ENCODE measurements at regions not wholly inside any gene's neighbourhood (a gene's known extent, or its start where the extent isn't known, plus 50 kb on each side); places are given as distances from the start of the nearest gene placed in this dataset.

DNA sequence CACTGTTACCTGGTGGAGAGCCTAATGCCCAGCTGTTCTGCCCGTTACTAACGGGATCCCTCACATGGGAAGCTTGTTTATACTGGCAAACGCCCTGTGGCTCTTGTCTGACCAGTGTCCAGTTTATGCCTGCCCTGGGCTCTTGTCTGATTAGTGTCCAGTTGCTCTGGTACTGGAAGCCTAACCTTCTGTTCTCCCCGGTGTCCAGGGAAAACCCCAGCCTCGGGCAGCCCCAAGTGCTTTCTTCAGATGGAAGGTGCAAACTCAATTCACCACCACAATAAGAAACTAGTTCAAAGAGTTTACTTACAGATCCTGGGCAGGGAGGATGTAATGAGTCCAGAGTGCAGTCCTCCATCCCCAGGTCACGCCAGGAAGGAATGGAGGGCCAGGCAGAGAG, 148.4 kb downstream of the TBXT start:
- TF ChIP-seq, protein P1, sequence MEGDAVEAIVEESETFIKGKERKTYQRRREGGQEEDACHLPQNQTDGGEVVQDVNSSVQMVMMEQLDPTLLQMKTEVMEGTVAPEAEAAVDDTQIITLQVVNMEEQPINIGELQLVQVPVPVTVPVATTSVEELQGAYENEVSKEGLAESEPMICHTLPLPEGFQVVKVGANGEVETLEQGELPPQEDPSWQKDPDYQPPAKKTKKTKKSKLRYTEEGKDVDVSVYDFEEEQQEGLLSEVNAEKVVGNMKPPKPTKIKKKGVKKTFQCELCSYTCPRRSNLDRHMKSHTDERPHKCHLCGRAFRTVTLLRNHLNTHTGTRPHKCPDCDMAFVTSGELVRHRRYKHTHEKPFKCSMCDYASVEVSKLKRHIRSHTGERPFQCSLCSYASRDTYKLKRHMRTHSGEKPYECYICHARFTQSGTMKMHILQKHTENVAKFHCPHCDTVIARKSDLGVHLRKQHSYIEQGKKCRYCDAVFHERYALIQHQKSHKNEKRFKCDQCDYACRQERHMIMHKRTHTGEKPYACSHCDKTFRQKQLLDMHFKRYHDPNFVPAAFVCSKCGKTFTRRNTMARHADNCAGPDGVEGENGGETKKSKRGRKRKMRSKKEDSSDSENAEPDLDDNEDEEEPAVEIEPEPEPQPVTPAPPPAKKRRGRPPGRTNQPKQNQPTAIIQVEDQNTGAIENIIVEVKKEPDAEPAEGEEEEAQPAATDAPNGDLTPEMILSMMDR (IDR thresholded peaks at IDR 0.05; ENCODE audit: control insufficient read depth, insufficient read depth, low read depth, low read length, missing control alignments), result no peak
- no peak for DNase-seq (ENCODE audit: low read depth)
- no peak overlapping the region for H3K4me3 ChIP-seq (ENCODE audit: control insufficient read depth, low read depth, low read length)

DNA sequence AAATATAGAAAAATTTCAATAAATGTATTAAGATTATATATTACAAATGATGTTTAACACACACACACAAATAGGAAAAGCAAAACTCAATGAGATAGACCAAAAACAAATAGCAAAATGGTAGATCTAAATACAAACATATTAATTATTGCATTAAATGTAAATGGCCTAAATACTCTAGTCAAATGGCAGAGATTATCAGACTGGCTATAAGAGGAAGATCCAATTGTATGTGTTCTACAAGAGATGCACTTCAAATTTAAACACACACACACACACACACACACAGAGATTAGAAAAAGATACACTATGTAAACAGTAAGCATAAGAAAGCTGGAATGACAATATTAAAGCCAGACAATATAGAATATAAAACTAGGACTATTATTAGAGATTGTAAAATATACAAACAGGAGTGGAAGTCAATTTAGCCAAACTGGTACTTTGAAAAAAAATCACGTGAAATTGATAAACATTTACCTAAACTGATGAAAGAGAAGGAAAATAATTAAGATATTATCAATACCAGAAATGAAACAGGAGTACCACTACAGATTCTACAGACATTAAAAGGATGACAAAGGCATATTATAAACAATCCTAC, 150.5 kb downstream of the TBXT start:
- TF ChIP-seq, protein P1 (IDR thresholded peaks at IDR 0.05; ENCODE audit: control insufficient read depth, insufficient read depth, low read depth, low read length, missing control alignments), result no peak
- no peak for DNase-seq (ENCODE audit: low read depth)
- H3K4me3 ChIP-seq (ENCODE audit: control insufficient read depth, low read depth, low read length), result no peak overlapping the region

DNA sequence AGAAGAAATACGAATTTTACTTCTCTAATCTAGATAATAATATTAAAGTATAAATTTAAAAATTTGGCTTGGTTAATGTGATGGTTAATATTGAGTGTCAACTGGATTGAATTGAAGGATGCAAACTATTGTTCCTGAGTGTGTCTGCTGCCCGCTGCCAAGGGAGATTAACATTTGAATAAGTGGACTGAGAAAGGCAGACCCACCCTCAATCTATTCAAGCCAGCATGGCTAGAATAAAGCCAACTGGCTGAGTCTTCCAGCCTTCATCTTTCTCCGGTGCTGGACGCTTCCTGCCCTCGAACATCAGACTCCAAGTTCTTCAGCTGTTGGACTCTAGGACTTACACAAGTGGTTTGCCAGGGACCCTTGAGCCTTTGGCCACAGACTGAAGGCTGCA, 152.7 kb downstream of the TBXT start:
- H3K4me3 ChIP-seq (ENCODE audit: control insufficient read depth, low read depth, low read length), result no peak overlapping the region
- no peak for DNase-seq (ENCODE audit: low read depth)
- TF ChIP-seq, protein P1 (IDR thresholded peaks at IDR 0.05; ENCODE audit: control insufficient read depth, insufficient read depth, low read depth, low read length, missing control alignments), result no peak

DNA sequence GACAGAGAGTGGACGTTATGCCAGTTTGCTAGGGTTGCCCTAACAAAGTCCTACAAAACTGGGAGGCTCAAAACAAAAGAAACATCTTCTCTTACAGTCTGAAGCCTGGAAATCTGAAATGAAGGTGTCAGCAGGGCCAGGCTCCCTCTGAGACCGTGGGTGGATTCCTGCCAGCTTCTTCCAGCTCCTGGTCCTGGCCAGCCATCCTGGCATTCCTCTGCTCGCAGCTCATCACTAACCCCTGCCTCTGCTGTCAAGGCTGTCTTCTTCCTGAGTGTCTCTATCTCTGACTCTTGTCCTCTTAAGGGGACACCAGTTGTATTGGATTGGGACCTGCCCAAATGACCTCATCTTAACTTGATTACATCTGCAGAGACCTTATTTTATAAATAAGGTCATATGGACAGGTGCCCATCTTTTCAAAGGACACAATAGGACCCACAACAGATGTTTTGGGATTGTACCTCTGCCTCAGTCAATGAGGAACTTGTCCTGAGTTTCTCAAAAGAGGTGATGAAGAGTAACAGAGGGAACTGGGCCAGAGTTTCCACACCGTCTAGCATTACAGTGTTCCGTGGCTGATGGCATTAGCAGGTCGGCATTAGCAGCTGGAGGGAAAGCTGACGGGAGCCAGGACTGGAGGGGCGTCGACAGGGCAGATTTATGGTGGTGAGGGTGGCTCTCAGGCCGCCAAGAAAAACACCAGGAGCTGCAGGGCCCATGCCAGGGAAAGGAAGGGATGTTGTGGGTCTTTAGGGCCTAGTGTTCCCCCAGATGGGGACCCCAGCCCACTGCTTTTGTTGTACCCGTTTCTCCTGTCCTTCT, 157.3 kb downstream of the TBXT start:
- no peak overlapping the region for H3K4me3 ChIP-seq (ENCODE audit: control insufficient read depth, low read depth, low read length)
- TF ChIP-seq, protein P1 (IDR thresholded peaks at IDR 0.05; ENCODE audit: control insufficient read depth, insufficient read depth, low read depth, low read length, missing control alignments), result no peak
- no peak for DNase-seq (ENCODE audit: low read depth)

DNA sequence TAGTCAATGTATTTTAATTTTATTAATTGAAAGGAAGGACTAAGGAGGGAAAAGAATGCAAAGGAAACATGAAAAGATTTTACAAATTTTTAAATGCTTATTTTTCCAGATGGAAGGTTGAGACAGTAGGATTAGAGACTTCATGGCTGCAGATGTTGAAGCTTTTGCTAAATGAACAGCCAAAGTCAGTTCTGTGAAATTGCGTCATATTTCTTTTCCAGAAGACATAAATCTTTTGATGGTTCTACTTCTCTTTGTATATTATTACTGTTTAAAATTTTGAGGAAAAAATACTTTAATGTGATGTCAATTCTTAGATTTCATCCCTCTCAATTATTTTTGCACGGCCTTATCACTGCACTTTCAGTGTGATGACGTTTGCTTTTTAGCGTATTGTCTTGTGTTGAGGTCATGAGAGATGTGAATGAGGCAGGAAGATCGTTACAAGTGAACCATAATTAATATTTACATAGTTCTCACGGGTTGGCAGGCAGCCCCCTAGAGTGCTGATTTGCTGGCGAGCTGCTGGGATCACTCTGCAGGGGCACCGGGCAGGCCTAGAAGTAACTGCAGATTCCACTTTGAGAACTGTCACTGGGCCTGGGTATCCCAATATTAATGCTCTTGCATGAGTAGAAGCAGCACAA, 158.1 kb downstream of the TBXT start:
- H3K4me3 ChIP-seq (ENCODE audit: control insufficient read depth, low read depth, low read length), result no peak overlapping the region
- DNase-seq (ENCODE audit: low read depth), result no peak

More for the DNA sequence above, 158.1 kb downstream of the TBXT start:
- TF ChIP-seq, protein P1 (IDR thresholded peaks at IDR 0.05; ENCODE audit: control insufficient read depth, insufficient read depth, low read depth, low read length, missing control alignments), result no peak

Data from AG09309 (cell line).